GM21390 (cell line): ENCODE measurements at regions not wholly inside any gene's neighbourhood (a gene's known extent, or its start where the extent isn't known, plus 50 kb on each side); places are given as distances from the start of the nearest gene placed in this dataset.

Source experiments
- ATAC-seq: cut with Tn5 transposase; IDR thresholded peaks from one replicate; pipeline ENCODE4 v1.9.1; 2021; ENCODE audit not compliant: unreplicated experiment

- no peak for ATAC-seq
Observed at GRCh38 chr6:6704103-6705060, 115.9 kb downstream of the LY86 start.

GRCh38 chr6:6705061-6705425, 116.5 kb downstream of the LY86 start:
- no peak for ATAC-seq

GRCh38 chr6:6705915-6706675, 117.6 kb downstream of the LY86 start:
- ATAC-seq: no peak

DNA sequence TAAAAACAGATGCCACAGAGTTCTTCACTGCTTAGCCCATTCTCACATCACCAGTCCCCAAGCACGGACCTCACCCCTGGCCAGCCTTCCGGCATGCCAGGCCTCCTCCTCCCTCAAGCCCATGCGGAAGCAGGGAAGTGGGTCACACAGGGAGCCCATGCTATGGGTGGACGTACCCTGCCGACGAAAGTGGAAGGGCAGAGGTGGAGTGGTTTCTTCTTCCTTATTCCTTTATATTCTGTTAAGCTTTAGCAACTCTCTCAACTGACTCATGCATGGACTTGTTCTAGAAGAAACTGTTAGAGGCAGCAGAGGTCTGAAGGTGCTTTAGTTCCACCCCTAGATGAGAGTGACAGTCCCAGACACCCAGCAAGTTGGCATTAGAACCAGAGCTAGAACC, 118.6 kb downstream of the LY86 start:
- no peak for ATAC-seq

DNA sequence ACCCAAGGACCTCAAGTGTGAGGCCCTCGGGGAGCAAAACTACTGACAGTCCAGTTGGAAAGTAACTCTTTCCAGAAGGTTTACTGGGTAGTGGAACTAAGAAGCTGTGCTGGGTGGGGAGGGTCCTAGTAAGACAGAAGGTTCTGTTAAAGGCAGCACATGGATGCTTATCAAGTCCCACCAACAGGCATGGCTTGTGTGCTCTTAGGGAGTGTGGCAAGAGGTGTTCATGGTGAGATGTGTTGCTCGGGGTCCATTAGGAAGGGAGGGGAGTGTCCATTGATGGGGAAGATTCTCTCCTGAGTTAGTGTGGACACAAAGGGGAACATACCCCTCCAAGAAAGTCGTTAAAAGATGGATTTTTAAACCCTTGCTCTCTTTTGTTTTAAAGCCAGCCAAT, 120.6 kb downstream of the LY86 start:
- no peak for ATAC-seq

- ATAC-seq: no peak
Observed at GRCh38 chr6:6711031-6711785, 122.7 kb downstream of the LY86 start.

DNA sequence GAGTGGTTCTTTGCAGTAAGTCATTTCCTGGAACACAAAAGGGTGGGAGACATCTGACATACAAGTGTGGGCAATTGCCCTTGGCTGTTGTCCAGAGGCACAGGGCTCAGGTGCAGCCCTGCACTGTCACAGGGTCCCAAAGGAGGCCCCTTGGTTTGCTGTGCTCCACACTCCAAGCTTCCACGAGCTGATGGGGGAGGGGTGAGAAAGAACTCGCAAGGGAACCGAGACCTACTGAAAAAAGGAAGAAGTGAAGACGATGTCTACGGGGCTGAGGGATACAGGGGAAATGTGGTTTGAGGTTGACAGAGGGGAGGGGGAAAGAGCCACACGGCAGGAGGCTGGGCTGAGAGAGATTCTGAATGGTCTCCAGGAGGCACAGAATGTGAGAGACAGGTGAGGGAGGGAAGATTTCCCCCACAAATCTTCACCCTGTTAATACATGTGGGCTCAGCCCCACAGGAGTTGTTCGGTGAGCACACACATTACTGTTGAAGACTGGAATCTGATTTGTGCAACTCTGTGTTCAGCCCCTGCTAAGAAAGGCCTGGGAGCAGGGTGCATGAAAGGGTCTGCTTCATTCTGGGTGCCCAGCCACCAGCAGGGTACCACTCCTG, 123.4 kb downstream of the LY86 start:
- ATAC-seq: peak; percentile 64

DNA sequence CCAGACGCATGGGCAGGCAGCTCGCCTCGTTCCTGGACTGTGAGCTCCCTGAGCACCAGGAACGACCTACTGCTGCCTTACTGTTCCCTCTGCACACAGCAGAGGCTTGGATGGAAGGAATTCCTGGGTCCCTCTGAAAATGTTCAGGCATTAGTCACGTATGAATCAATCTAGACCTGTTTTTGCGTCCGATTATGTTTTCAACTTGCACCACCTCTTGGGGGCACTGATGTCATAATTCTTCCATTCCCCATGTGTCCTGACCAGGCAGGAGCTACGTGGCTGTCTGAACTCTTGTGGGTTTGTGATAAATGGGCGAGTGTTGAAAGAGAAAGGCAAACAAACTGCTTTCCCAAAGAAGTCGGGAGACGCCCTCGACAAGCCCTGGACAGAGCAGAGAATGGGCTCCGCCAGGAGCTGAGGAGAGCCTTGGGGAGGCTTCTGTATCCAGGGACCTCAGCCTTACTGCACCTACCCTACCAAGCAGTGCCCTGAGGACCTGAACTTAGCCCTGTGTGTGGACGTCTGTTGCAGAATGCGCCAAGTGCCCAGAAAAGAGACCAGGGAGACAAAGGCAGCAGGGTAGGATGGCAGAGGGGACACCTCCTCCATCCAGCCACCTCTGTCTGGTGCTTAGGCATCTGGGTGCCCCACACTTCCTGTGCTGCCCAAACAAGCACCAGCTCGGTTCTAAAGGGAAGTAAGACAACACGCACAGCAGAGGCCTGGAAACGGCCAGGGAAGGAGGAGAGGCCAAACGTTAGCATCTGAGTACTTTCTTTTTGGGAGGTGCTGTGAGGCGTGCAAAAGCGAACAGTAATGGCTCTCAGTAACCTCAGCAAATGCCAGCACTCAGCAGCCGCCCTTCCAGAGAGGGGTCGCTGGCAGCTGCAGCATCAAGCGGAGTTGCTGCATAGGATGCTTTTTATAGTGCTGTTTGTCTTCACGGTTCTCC, 124.2 kb downstream of the LY86 start:
- peak; percentile 43 for ATAC-seq

DNA sequence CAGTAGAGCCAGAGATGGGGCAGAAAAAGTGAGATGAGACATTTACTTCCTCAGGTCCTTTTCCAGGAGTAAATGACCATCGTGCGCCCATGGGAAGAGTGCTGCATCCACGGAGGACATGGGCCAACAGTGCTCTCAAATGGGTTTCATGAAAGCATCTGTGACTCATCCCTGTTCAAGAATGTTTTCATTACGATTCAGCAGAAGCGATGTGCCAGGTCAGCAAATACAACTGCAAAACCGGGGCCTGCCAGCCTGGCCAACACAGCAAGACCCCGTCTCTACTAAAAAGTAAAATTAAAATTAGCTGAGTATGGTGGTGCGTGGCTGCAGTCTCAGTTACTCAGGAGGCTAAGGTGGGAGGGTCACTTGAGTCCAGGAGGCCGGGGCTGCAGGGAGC, 125.1 kb downstream of the LY86 start:
- ATAC-seq: no peak

DNA sequence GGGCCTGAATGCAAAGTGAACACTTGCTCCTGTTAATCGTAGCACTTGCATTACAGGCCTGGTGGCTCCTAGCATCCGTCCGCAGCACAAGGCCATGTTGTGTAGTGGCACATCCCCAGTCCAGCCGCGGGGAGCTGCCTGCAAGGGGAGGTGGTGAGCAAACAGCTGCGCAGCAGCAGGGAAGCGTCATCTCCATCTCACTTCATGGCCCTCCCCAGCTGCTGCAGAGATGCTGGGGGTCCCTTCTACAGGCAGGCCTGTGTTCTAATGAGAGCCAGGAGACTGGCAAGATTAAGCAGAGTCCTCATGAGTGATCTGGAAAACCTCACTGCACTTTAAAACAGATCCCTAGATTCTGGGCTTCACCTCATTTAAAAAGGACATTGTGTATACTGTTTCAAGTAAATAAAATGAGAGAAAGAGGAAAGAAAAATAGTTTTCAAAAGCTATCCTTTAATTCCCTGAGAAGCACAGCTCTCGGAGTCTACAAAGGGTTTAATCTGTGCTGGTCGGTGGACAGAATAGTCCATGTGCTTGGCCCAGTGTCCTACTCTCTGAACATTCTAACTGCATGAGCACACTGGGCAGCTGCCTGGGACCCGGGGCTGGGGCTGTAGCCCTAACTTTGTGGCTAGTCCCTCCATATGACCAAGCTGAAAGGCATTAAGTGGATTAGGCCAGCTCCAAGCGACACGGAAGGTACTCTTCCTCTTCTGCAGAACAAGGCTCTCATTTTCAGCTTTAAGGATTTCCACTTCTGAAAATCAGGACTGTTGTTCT, 125.8 kb downstream of the LY86 start:
- no peak for ATAC-seq

- ATAC-seq: no peak
Observed at GRCh38 chr6:6714953-6715352, 126.4 kb downstream of the LY86 start.

- no peak for ATAC-seq
Observed at GRCh38 chr6:6715465-6715864, 126.9 kb downstream of the LY86 start.

DNA sequence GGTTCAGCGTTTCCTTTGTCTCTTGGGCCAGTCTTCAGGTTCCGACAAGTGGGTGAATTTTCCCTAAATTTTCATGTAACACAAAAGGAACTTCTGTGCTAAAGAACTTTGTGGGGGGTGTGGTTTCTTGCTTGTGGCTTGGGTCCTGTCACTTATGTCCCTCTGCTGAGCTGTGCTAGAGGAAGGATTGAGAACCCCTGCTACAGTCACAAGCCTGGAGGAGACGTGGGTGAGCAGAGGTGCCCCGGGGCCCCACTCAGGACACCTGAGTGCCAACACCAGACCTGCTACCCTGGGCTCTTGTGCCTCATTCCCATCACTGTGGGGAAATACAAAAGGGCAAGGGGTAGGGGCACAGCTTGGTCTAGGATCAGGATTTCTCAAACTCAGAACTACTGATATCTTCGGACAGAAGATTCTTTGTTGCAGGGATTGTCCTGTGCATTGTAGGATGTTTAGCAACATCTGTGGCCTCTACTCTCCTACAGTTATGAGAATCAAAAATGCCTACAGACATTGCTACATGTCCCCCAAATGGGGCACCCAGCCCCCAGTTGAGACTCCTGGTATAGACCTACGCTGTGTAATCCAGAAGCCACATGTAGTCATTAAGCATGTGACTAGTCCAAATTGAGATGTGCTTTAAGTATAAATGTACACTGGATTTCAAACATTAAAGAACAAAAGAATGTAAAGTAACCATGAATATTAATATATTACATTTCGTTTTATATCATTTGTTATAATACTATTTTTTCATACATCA, 128.7 kb downstream of the LY86 start:
- ATAC-seq: no peak

DNA sequence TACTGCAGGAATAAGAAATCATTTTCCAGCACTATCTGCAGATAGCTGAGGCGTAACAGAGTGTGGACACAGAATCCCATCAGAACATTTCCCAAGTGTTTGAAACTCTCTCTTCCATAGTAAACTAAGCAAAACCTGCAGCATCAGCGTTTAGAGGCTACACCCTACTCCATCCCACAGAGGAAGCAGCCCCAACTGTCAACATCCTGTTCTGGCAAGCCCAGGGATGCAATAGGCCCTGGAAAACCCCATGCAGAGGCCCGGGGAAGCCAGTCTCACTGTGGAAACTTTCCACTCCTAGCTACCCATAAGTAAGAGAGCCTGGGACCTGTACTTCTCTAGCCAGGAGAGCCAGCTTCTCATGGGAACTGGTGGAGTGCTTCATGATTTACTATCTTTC, 129.4 kb downstream of the LY86 start:
- ATAC-seq: no peak

- no peak for ATAC-seq
Observed at GRCh38 chr6:6721606-6722005, 133.1 kb downstream of the LY86 start.

DNA sequence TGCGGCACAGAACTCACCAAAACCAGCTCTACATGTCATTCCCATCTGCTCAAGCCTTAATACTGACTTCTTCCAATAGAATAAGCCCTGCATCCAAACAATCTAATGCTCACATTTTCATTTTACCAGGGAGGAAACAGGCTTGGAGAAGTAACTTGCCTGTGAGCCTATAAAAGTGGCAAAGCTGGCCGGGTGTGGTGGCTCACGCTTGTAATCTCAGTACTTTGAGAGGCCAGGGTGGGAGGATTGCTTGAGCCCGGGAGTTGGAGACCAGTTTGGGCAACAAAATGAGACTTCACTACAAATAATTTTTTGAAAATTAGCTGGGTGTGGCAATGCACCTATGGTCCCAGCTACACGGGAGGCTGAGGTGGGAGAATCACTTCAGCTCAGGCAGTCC, 133.7 kb downstream of the LY86 start:
- no peak for ATAC-seq

GRCh38 chr6:6723361-6723760, 134.8 kb downstream of the LY86 start:
- no peak for ATAC-seq

- no peak for ATAC-seq
Observed at GRCh38 chr6:6723921-6724538, 135.5 kb downstream of the LY86 start.
